Colonic mucosa (tissue), 4 donors: ENCODE measurements at regions not wholly inside any gene's neighbourhood (a gene's known extent, or its start where the extent isn't known, plus 50 kb on each side); places are given as distances from the start of the nearest gene placed in this dataset.

Experiments
- DNase-seq: peaks from one replicate; pipeline ENCODE4 v3.0.0-alpha.2; 2020
- H3K27ac ChIP-seq: fragments of 200-600 bp; one replicate; pipeline ENCODE4 v1.8.0; 2021
- H3K27me3 ChIP-seq: fragments of 200-600 bp; one replicate; pipeline ENCODE4 v1.8.0; 2021
- H3K36me3 ChIP-seq: fragments of 200-600 bp; one replicate; pipeline ENCODE4 v1.8.0; 2021
- H3K4me1 ChIP-seq: fragments of 200-600 bp; one replicate; pipeline ENCODE4 v1.8.0; 2021; ENCODE audit warnings: mild to moderate bottlenecking
- H3K4me3 ChIP-seq: fragments of 200-600 bp; one replicate; pipeline ENCODE4 v1.8.0; 2021
- H3K9ac ChIP-seq, 2 donors: one replicate each; pipeline ENCODE4 v1.7.0; 2013; ENCODE audit warnings: control low read depth in 2 of 2, low read depth in 2 of 2, low read length in 2 of 2
- H3K9me3 ChIP-seq: fragments of 200-600 bp; one replicate; pipeline ENCODE4 v1.8.0; 2021
- CTCF ChIP-seq: fragments of 200-600 bp; IDR thresholded peaks from one replicate; pipeline ENCODE4 v1.8.0; 2022; ENCODE audit warnings: antibody characterized with exemption, mild to moderate bottlenecking
- intact Hi-C: fragments of 100-400 bp; cut with DNase I; formaldehyde crosslinking; loops from one replicate; pipeline ENCODE4 v1.14.1; 2022
- donor health status: healthy.
- donor health status: DM: no; HTN: no; CAD: no.
- donor health status: DM: no; HTN: no; CAD: no.

GRCh38 chr11:113570906-113571305 is 95.7 kb upstream of the DRD2 start:
- intact Hi-C loops: no loop called here
- Histone ChIP-seq H3K4me3 (no peak overlapping the region), H3K36me3 (no peaks in the 10 kb centered on the region), H3K4me1 (no peaks in the 10 kb centered on the region), H3K9ac (no peak overlapping the region), H3K9me3 (no peaks in the 10 kb centered on the region), H3K27me3 (no peaks in the 10 kb centered on the region), H3K27ac (no peak overlapping the region)
- no peak for DNase-seq
- TF ChIP-seq CTCF: no peak

- H3K9me3 ChIP-seq: no peaks in the 10 kb centered on the region
- intact Hi-C loops: no loop called here
- DNase-seq: no peak
- H3K9ac ChIP-seq: no peak overlapping the region
- no peak overlapping the region for H3K27ac ChIP-seq
- no peak for TF ChIP-seq CTCF
- H3K4me1 ChIP-seq: no peaks in the 10 kb centered on the region
- no peaks in the 10 kb centered on the region for H3K27me3 ChIP-seq
- H3K36me3 ChIP-seq: no peaks in the 10 kb centered on the region
- H3K4me3 ChIP-seq: no peak overlapping the region
These were observed 94.2 kb upstream of the DRD2 start for GRCh38 chr11:113569391-113569790.

- no peak overlapping the region for H3K4me3 ChIP-seq
- DNase-seq: no peak
- H3K4me1 ChIP-seq: no peaks in the 10 kb centered on the region
- no peaks in the 10 kb centered on the region for H3K36me3 ChIP-seq
- intact Hi-C loops: no loop called here
- no peak for TF ChIP-seq CTCF
- H3K27ac ChIP-seq: no peak overlapping the region
- no peaks in the 10 kb centered on the region for H3K27me3 ChIP-seq
- no peaks in the 10 kb centered on the region for H3K9me3 ChIP-seq
- H3K9ac ChIP-seq: no peak overlapping the region
These were observed 93.4 kb upstream of the DRD2 start for GRCh38 chr11:113568566-113568965.

GRCh38 chr11:113567867-113568544 is 92.8 kb upstream of the DRD2 start:
- intact Hi-C loops: no loop called here
- Histone ChIP-seq H3K4me3 (no peak overlapping the region), H3K27me3 (no peaks in the 10 kb centered on the region), H3K27ac (no peak overlapping the region), H3K4me1 (no peaks in the 10 kb centered on the region), H3K9ac (no peak overlapping the region), H3K36me3 (no peaks in the 10 kb centered on the region), H3K9me3 (no peaks in the 10 kb centered on the region)
- TF ChIP-seq CTCF: no peak
- DNase-seq: no peak

- Histone ChIP-seq H3K36me3 (no peaks in the 10 kb centered on the region), H3K9me3 (no peaks in the 10 kb centered on the region), H3K4me3 (no peak overlapping the region), H3K4me1 (no peaks in the 10 kb centered on the region), H3K9ac (no peak overlapping the region), H3K27ac (no peak overlapping the region), H3K27me3 (no peaks in the 10 kb centered on the region)
- no peak for TF ChIP-seq CTCF
- intact Hi-C loops: no loop called here
- no peak for DNase-seq
These were observed 91.9 kb upstream of the DRD2 start for GRCh38 chr11:113567097-113567496.
